Brain microvascular endothelial cell (primary cell): ENCODE measurements at regions not wholly inside any gene's neighbourhood (a gene's known extent, or its start where the extent isn't known, plus 50 kb on each side); places are given as distances from the start of the nearest gene placed in this dataset.
"Not testable (repeated sequence)": the region's sequence is repeated elsewhere in the genome, so short reads cannot be mapped to it uniquely, and the experiment has no call there.

ENCODE experiments used
- DNase-seq: peaks from one replicate; pipeline ENCODE4 v3.0.0-alpha.2; 2020
- H3K27ac ChIP-seq: fragments of 250-450 bp; sonication (Bioruptor Pico); 2 replicates; pipeline ENCODE4 v1.5.1; 2020; ENCODE audit warnings: mild to moderate bottlenecking, moderate library complexity
- H3K27me3 ChIP-seq: fragments of 250-450 bp; sonication (Bioruptor Pico); replicated peaks from 2 replicates; pipeline ENCODE4 v1.5.1; 2020; ENCODE audit warnings: mild to moderate bottlenecking
- H3K36me3 ChIP-seq: fragments of 250-450 bp; sonication (Bioruptor Pico); replicated peaks from 2 replicates; pipeline ENCODE4 v1.5.1; 2020; ENCODE audit warnings: mild to moderate bottlenecking
- H3K4me3 ChIP-seq: 2 replicates; pipeline ENCODE4 v1.5.1; 2011; ENCODE audit warnings: low read depth, mild to moderate bottlenecking, control low read depth, low read length, moderate library complexity
- CTCF ChIP-seq: IDR thresholded peaks from 2 replicates; pipeline ENCODE4 v1.5.1; 2011; ENCODE audit warnings: low read depth, mild to moderate bottlenecking, moderate library complexity, low read length, control low read depth, inconsistent platforms; ENCODE audit errors: missing control alignments
- in situ Hi-C: cut with HindIII; loops from 2 replicates; pipeline ENCODE4 v1.10.0; 2017; ENCODE audit warnings: low sequenced_read_pairs, low pct_ligation_motif_present

DNA sequence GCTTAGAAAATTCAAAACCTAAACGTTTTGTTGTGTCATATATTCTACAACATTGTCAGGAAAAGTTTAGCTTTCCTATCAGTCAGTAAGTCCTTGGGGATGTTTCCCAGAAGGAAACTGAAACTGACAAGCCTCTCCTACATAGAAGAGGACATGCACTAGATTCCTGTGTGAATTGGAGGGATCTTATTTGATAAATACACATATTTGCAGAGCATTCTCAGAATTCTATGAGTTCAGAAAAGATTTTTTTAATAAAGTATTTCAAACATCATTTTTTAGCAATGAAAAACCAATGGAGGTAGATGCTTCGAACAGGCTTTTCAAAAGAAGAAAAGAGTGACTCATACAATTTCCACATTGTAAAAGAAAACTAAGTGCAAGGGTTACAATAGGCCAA, 1706.7 kb downstream of the SUCLG1 start:
- Histone ChIP-seq H3K36me3 (no peaks in the 10 kb centered on the region), H3K27ac (no peak overlapping the region), H3K27me3 (no peaks in the 10 kb centered on the region), H3K4me3 (no peak overlapping the region)
- no peak for DNase-seq
- in situ Hi-C loops, result no loop called here
- no peak for TF ChIP-seq CTCF

GRCh38 chr2:82748653-82749052, 1710.4 kb downstream of the SUCLG1 start:
- in situ Hi-C loops, result no loop called here
- Histone ChIP-seq H3K27ac (no peak overlapping the region), H3K4me3 (no peak overlapping the region), H3K36me3 (no peaks in the 10 kb centered on the region), H3K27me3 (no peaks in the 10 kb centered on the region)
- no peak for TF ChIP-seq CTCF
- DNase-seq, result no peak

- Histone ChIP-seq H3K4me3 (no peak overlapping the region), H3K27me3 (no peaks in the 10 kb centered on the region), H3K27ac (no peak overlapping the region), H3K36me3 (no peaks in the 10 kb centered on the region)
- DNase-seq, result no peak
- in situ Hi-C loops, result no loop called here
- TF ChIP-seq CTCF, result no peak
Measured at GRCh38 chr2:82740527-82740926, 1718.6 kb downstream of the SUCLG1 start.

DNA sequence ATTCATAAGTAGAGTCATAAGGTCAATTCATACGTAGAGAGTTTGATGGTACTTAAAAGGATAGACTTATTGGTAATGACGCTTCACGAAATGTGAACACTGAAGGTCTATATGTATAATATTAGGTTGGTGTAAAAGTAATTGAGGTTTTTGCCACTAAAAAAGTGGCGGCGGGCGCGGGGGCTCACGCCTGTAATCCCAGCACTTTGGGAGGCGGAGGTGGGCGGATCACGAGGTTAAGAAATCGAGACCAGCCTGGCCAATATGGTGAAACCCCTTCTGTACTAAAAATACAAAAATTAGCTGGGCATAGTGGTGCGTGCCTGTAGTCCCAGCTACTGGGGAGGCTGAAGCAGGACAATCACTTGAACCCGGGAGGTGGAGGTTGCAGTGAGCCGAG, 1721.1 kb downstream of the SUCLG1 start:
- in situ Hi-C loops, H3K36me3 ChIP-seq, H3K27me3 ChIP-seq, H3K27ac ChIP-seq, DNase-seq, H3K4me3 ChIP-seq: not testable (repeated sequence)

GRCh38 chr2:82735336-82735735, 1723.7 kb downstream of the SUCLG1 start:
- Histone ChIP-seq H3K27me3 (no peaks in the 10 kb centered on the region), H3K36me3 (no peaks in the 10 kb centered on the region), H3K4me3 (no peak overlapping the region), H3K27ac (no peak overlapping the region)
- DNase-seq, result no peak
- no peak for TF ChIP-seq CTCF
- in situ Hi-C loops, result no loop called here

DNA sequence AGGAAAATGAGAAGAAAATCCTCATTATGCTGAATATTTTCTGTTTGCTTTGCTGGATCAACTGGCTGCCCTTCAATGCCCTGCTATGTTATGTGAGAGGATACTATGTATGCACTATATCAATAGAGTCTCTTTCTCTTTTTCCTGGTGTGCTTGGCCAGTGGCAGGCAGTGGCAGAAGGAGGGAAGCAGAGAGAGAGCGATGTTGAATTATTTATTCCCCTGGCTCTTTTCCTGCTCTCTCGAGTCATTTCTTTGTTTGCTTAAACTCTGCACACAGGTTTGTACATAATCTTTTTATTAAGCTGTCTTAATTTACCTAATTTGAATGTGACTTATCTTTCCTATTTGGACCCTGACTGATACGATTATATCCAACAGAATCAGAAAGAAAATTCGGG, 1727.3 kb downstream of the SUCLG1 start:
- Histone ChIP-seq H3K27me3 (no peaks in the 10 kb centered on the region), H3K36me3 (no peaks in the 10 kb centered on the region), H3K4me3 (no peak overlapping the region), H3K27ac (no peak overlapping the region)
- no peak for TF ChIP-seq CTCF
- in situ Hi-C loops, result no loop called here
- DNase-seq, result no peak
